GM21619 (cell line): ENCODE measurements at regions not wholly inside any gene's neighbourhood (a gene's known extent, or its start where the extent isn't known, plus 50 kb on each side); places are given as distances from the start of the nearest gene placed in this dataset.
A peak's percentile ranks its signal among the peaks of the same experiment; 100 is the strongest.
"Not testable (repeated sequence)": the region's sequence is repeated elsewhere in the genome, so short reads cannot be mapped to it uniquely, and the experiment has no call there.

Experiments
- ATAC-seq: cut with Tn5 transposase; IDR thresholded peaks from one replicate; pipeline ENCODE4 v1.9.1; 2021; ENCODE audit not compliant: unreplicated experiment

- no peak for ATAC-seq
Observed at GRCh38 chr2:171266102-171266501, 105.4 kb upstream of the TLK1 start.

GRCh38 chr2:171261529-171261928 is 100.8 kb upstream of the TLK1 start:
- not testable (repeated sequence) for ATAC-seq

GRCh38 chr2:171260471-171261424 is 100.1 kb upstream of the TLK1 start:
- peak; percentile 68 for ATAC-seq

GRCh38 chr2:171254666-171255065 is 94.0 kb upstream of the TLK1 start:
- no peak for ATAC-seq

- no peak for ATAC-seq
Observed at GRCh38 chr2:171253900-171254650, 93.4 kb upstream of the TLK1 start.

- no peak for ATAC-seq
Observed at GRCh38 chr2:171253279-171253678, 92.6 kb upstream of the TLK1 start.

GRCh38 chr2:171249689-171250088 is 89.0 kb upstream of the TLK1 start:
- no peak for ATAC-seq

GRCh38 chr2:171247741-171248662 is 87.3 kb upstream of the TLK1 start:
- ATAC-seq = no peak

GRCh38 chr2:171244970-171245782 is 84.5 kb upstream of the TLK1 start:
- no peak for ATAC-seq

- ATAC-seq = no peak
Observed at GRCh38 chr2:171244466-171244969, 83.8 kb upstream of the TLK1 start.

GRCh38 chr2:171241771-171242170 is 81.1 kb upstream of the TLK1 start:
- no peak for ATAC-seq

GRCh38 chr2:171238946-171239345 is 78.3 kb upstream of the TLK1 start:
- ATAC-seq = no peak

GRCh38 chr2:171237751-171238505 is 77.2 kb upstream of the TLK1 start:
- ATAC-seq = no peak

GRCh38 chr2:171235262-171235881 is 74.7 kb upstream of the TLK1 start:
- ATAC-seq = no peak

GRCh38 chr2:171230176-171230575 is 69.5 kb upstream of the TLK1 start:
- ATAC-seq = no peak

- no peak for ATAC-seq
Observed at GRCh38 chr2:171228826-171229225, 68.1 kb upstream of the TLK1 start.

- no peak for ATAC-seq
Observed at GRCh38 chr2:171227066-171227782, 66.5 kb upstream of the TLK1 start.

GRCh38 chr2:171226461-171226860 is 65.8 kb upstream of the TLK1 start:
- ATAC-seq = no peak
